IPS-15b (cell line): ENCODE measurements at regions not wholly inside any gene's neighbourhood (a gene's known extent, or its start where the extent isn't known, plus 50 kb on each side); places are given as distances from the start of the nearest gene placed in this dataset.

ENCODE experiments used
- H3K27me3 ChIP-seq: one replicate; pipeline ENCODE4 v1.6.1; 2013; ENCODE audit warnings: low read length; ENCODE audit not compliant: control insufficient read depth, insufficient read depth
- H3K36me3 ChIP-seq: one replicate; pipeline ENCODE4 v1.6.1; 2013; ENCODE audit warnings: low read length; ENCODE audit not compliant: control insufficient read depth, insufficient read depth
- H3K4me1 ChIP-seq: one replicate; pipeline ENCODE4 v1.6.1; 2013; ENCODE audit warnings: mild to moderate bottlenecking, low read length; ENCODE audit not compliant: control insufficient read depth, insufficient read depth
- H3K4me3 ChIP-seq: one replicate; pipeline ENCODE4 v1.5.1; 2013; ENCODE audit warnings: low read depth, low read length
- H3K9ac ChIP-seq: one replicate; pipeline ENCODE4 v1.6.1; 2013; ENCODE audit warnings: low read depth, mild to moderate bottlenecking, low read length
- H3K9me3 ChIP-seq: one replicate; pipeline ENCODE4 v1.6.1; 2013; ENCODE audit warnings: mild to moderate bottlenecking, low read length; ENCODE audit not compliant: control insufficient read depth, insufficient read depth

GRCh38 chr5:74173241-74173640 is 467.3 kb downstream of the ENC1 start:
- no peak overlapping the region for H3K9ac ChIP-seq
- peaks cover 3% of the 10 kb centered on the region for H3K36me3 ChIP-seq
- H3K4me3 ChIP-seq, result no peak overlapping the region
- no peaks in the 10 kb centered on the region for H3K9me3 ChIP-seq
- H3K27me3 ChIP-seq, result no peaks in the 10 kb centered on the region
- peaks cover 5% of the 10 kb centered on the region for H3K4me1 ChIP-seq

- Histone ChIP-seq H3K4me3 (no peak overlapping the region), H3K36me3 (no peaks in the 10 kb centered on the region), H3K9me3 (no peaks in the 10 kb centered on the region), H3K4me1 (peaks cover 5% of the 10 kb centered on the region), H3K27me3 (no peaks in the 10 kb centered on the region), H3K9ac (no peak overlapping the region)
These were observed 470.8 kb downstream of the ENC1 start for GRCh38 chr5:74169701-74170100.

GRCh38 chr5:74167930-74168315 is 472.6 kb downstream of the ENC1 start:
- Histone ChIP-seq H3K4me3 (no peak overlapping the region), H3K36me3 (no peaks in the 10 kb centered on the region), H3K9me3 (no peaks in the 10 kb centered on the region), H3K9ac (no peak overlapping the region), H3K4me1 (no peaks in the 10 kb centered on the region), H3K27me3 (no peaks in the 10 kb centered on the region)

- Histone ChIP-seq H3K9me3 (no peaks in the 10 kb centered on the region), H3K36me3 (no peaks in the 10 kb centered on the region), H3K9ac (no peak overlapping the region), H3K4me3 (no peak overlapping the region), H3K4me1 (no peaks in the 10 kb centered on the region), H3K27me3 (no peaks in the 10 kb centered on the region)
These were observed 473.2 kb downstream of the ENC1 start for GRCh38 chr5:74167206-74167929.

GRCh38 chr5:74166064-74166463 is 474.5 kb downstream of the ENC1 start:
- no peaks in the 10 kb centered on the region for H3K27me3 ChIP-seq
- no peaks in the 10 kb centered on the region for H3K9me3 ChIP-seq
- no peak overlapping the region for H3K9ac ChIP-seq
- H3K36me3 ChIP-seq, result no peaks in the 10 kb centered on the region
- no peak overlapping the region for H3K4me3 ChIP-seq
- no peaks in the 10 kb centered on the region for H3K4me1 ChIP-seq

GRCh38 chr5:74164725-74165235 is 475.7 kb downstream of the ENC1 start:
- H3K4me1 ChIP-seq, result no peaks in the 10 kb centered on the region
- H3K9me3 ChIP-seq, result no peaks in the 10 kb centered on the region
- no peaks in the 10 kb centered on the region for H3K36me3 ChIP-seq
- no peak overlapping the region for H3K9ac ChIP-seq
- H3K4me3 ChIP-seq, result no peak overlapping the region
- H3K27me3 ChIP-seq, result no peaks in the 10 kb centered on the region

- H3K36me3 ChIP-seq, result no peaks in the 10 kb centered on the region
- no peaks in the 10 kb centered on the region for H3K27me3 ChIP-seq
- H3K4me3 ChIP-seq, result no peak overlapping the region
- H3K9me3 ChIP-seq, result no peaks in the 10 kb centered on the region
- no peaks in the 10 kb centered on the region for H3K4me1 ChIP-seq
- no peak overlapping the region for H3K9ac ChIP-seq
These were observed 478.0 kb downstream of the ENC1 start for GRCh38 chr5:74162524-74162923.

GRCh38 chr5:74161170-74161569 is 479.4 kb downstream of the ENC1 start:
- H3K4me1 ChIP-seq, result no peaks in the 10 kb centered on the region
- no peak overlapping the region for H3K9ac ChIP-seq
- H3K27me3 ChIP-seq, result no peaks in the 10 kb centered on the region
- H3K9me3 ChIP-seq, result no peaks in the 10 kb centered on the region
- H3K36me3 ChIP-seq, result no peaks in the 10 kb centered on the region
- H3K4me3 ChIP-seq, result no peak overlapping the region

- H3K4me1 ChIP-seq, result no peaks in the 10 kb centered on the region
- H3K9me3 ChIP-seq, result no peaks in the 10 kb centered on the region
- no peaks in the 10 kb centered on the region for H3K36me3 ChIP-seq
- no peak overlapping the region for H3K4me3 ChIP-seq
- no peak overlapping the region for H3K9ac ChIP-seq
- H3K27me3 ChIP-seq, result no peaks in the 10 kb centered on the region
These were observed 483.7 kb downstream of the ENC1 start for GRCh38 chr5:74156728-74157383.

GRCh38 chr5:74155501-74155900 is 485.0 kb downstream of the ENC1 start:
- Histone ChIP-seq H3K9me3 (no peaks in the 10 kb centered on the region), H3K4me3 (no peak overlapping the region), H3K36me3 (no peaks in the 10 kb centered on the region), H3K9ac (no peak overlapping the region), H3K4me1 (no peaks in the 10 kb centered on the region), H3K27me3 (no peaks in the 10 kb centered on the region)

- Histone ChIP-seq H3K27me3 (no peaks in the 10 kb centered on the region), H3K4me1 (no peaks in the 10 kb centered on the region), H3K9me3 (no peaks in the 10 kb centered on the region), H3K4me3 (no peak overlapping the region), H3K9ac (no peak overlapping the region), H3K36me3 (no peaks in the 10 kb centered on the region)
These were observed 486.0 kb downstream of the ENC1 start for GRCh38 chr5:74154526-74154925.

GRCh38 chr5:74153255-74153790 is 487.2 kb downstream of the ENC1 start:
- Histone ChIP-seq H3K4me3 (no peak overlapping the region), H3K36me3 (no peaks in the 10 kb centered on the region), H3K9ac (no peak overlapping the region), H3K9me3 (no peaks in the 10 kb centered on the region), H3K27me3 (no peaks in the 10 kb centered on the region), H3K4me1 (no peaks in the 10 kb centered on the region)
